DMS79 treated with DMSO at 0.1 percent for 48 hours (cell line): ENCODE measurements at regions not wholly inside any gene's neighbourhood (a gene's known extent, or its start where the extent isn't known, plus 50 kb on each side); places are given as distances from the start of the nearest gene placed in this dataset.

Source experiments
- DNase-seq: peaks from one replicate; lab custom pipeline; 2025; lab: John Stamatoyannopoulos, UW

- DNase-seq: no peak
Measured at GRCh38 chr2:20110876-20111275, 59.4 kb upstream of the LAPTM4A start.

- DNase-seq: no peak
Measured at GRCh38 chr2:20110383-20110782, 59.0 kb upstream of the LAPTM4A start.

- no peak for DNase-seq
Measured at GRCh38 chr2:20108655-20109396, 57.4 kb upstream of the LAPTM4A start.

- DNase-seq: no peak
Measured at GRCh38 chr2:20107776-20108175, 56.3 kb upstream of the LAPTM4A start.

- no peak for DNase-seq
Measured at GRCh38 chr2:20107352-20107751, 55.9 kb upstream of the LAPTM4A start.

GRCh38 chr2:20106746-20107145 is 55.3 kb upstream of the LAPTM4A start:
- DNase-seq: peak; percentile 39

- DNase-seq: peak; percentile 72
Measured at GRCh38 chr2:20104900-20105545, 53.6 kb upstream of the LAPTM4A start.

GRCh38 chr2:20103530-20103929 is 52.1 kb upstream of the LAPTM4A start:
- DNase-seq: no peak
